ENCODE measurements at regions not wholly inside any gene's neighbourhood (a gene's known extent, or its start where the extent isn't known, plus 50 kb on each side); places are given as distances from the start of the nearest gene placed in this dataset.
"Not testable (repeated sequence)": the region's sequence is repeated elsewhere in the genome, so short reads cannot be mapped to it uniquely, and the experiment has no call there.

GRCh38 chr7:98785929-98786571 lies 83.8 kb downstream of the TMEM130 start:
- no peak overlapping the region for H3K27ac ChIP-seq
- TF ChIP-seq ZFX (IDR thresholded peaks at IDR 0.05), result no peak
- no peak for TF ChIP-seq CTCF (conservative IDR thresholded peaks at IDR 0.05)

- TF ChIP-seq CTCF (conservative IDR thresholded peaks at IDR 0.05) (no peak), ZFX (IDR thresholded peaks at IDR 0.05) (no peak)
- H3K27ac ChIP-seq, result no peak overlapping the region
Observed at GRCh38 chr7:98788966-98789365, 80.8 kb downstream of the TMEM130 start.

- H3K27ac ChIP-seq, result not testable (repeated sequence)
Observed at GRCh38 chr7:98794453-98794852, 75.4 kb downstream of the TMEM130 start.

- no peak overlapping the region for H3K27ac ChIP-seq
- TF ChIP-seq CTCF (conservative IDR thresholded peaks at IDR 0.05) (no peak), ZFX (IDR thresholded peaks at IDR 0.05) (no peak)
Observed at GRCh38 chr7:98795741-98796493, 73.9 kb downstream of the TMEM130 start.
